Esophagus squamous epithelium (tissue), 4 donors: ENCODE measurements at regions not wholly inside any gene's neighbourhood (a gene's known extent, or its start where the extent isn't known, plus 50 kb on each side); places are given as distances from the start of the nearest gene placed in this dataset.

Experiments used
- POLR2A ChIP-seq, 4 donors: fragments of 450-650 bp; IDR thresholded peaks; one replicate each; pipeline ENCODE4 v1.6.1; 2017; ENCODE audit warnings: antibody characterized with exemption in 4 of 4, mild to moderate bottlenecking in 4 of 4, moderate library complexity in 3 of 4
- TF ChIP-seq, protein P1 (sequence below), 6 experiments: fragments of 450-650 bp in 4 of 6; fragments of 200-600 bp in 2 of 6; sonication (generic) in 2 of 6; IDR thresholded peaks; one replicate each; pipeline ENCODE4 v1.5.1; 2016 to 2019; ENCODE audit warnings: antibody characterized with exemption in 6 of 6, mild to moderate bottlenecking in 4 of 6, moderate library complexity in 4 of 6

DNA sequence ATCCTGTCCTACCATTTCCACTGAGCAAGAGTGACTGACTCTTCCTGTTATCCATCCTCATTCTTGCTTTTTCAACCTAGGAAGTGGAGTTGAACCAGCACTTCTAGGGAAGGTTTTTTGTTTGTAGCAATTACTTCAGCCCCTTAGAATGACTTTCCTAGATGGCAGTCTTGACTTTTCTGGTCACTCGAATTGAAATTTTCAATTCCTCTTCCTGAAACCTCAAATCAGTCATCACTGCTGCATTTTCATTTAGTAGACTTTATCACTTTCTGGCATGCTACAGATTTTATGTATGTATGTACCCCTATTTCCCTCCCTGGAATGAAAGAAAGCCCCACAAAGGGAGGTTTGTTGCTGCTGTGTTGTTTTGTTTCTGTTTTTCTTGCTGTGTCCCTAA, 915.9 kb downstream of the PCDH17 start:
- TF ChIP-seq, protein P1, sequence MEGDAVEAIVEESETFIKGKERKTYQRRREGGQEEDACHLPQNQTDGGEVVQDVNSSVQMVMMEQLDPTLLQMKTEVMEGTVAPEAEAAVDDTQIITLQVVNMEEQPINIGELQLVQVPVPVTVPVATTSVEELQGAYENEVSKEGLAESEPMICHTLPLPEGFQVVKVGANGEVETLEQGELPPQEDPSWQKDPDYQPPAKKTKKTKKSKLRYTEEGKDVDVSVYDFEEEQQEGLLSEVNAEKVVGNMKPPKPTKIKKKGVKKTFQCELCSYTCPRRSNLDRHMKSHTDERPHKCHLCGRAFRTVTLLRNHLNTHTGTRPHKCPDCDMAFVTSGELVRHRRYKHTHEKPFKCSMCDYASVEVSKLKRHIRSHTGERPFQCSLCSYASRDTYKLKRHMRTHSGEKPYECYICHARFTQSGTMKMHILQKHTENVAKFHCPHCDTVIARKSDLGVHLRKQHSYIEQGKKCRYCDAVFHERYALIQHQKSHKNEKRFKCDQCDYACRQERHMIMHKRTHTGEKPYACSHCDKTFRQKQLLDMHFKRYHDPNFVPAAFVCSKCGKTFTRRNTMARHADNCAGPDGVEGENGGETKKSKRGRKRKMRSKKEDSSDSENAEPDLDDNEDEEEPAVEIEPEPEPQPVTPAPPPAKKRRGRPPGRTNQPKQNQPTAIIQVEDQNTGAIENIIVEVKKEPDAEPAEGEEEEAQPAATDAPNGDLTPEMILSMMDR (IDR thresholded peaks at IDR 0.05), result no peak
- no peak for TF ChIP-seq POLR2A (IDR thresholded peaks at IDR 0.05)
